Upper lobe of left lung (tissue), 4 donors: ENCODE measurements at regions not wholly inside any gene's neighbourhood (a gene's known extent, or its start where the extent isn't known, plus 50 kb on each side); places are given as distances from the start of the nearest gene placed in this dataset.
"Not testable (repeated sequence)": the region's sequence is repeated elsewhere in the genome, so short reads cannot be mapped to it uniquely, and the experiment has no call there.

Source experiments
- CTCF ChIP-seq, 6 experiments: fragments of 450-650 bp in 4 of 6; fragments of 200-600 bp in 2 of 6; sonication (generic) in 2 of 6; IDR thresholded peaks; one replicate each; pipeline ENCODE4 v1.5.1; 2016 to 2019; ENCODE audit warnings: antibody characterized with exemption in 6 of 6
- EP300 ChIP-seq, 4 donors: sonication (generic); formaldehyde crosslinking; IDR thresholded peaks; one replicate each; pipeline ENCODE4 v1.5.1; 2017; ENCODE audit warnings: antibody characterized with exemption in 4 of 4, control low read depth in 2 of 4

GRCh38 chr7:6930081-6930635 lies 104.1 kb upstream of the CCZ1B start:
- TF ChIP-seq CTCF, EP300 (IDR thresholded peaks at IDR 0.05): not testable (repeated sequence)
